H9 (cell line): ENCODE measurements at regions not wholly inside any gene's neighbourhood (a gene's known extent, or its start where the extent isn't known, plus 50 kb on each side); places are given as distances from the start of the nearest gene placed in this dataset.

Source experiments
- DNase-seq: peaks from one replicate; pipeline ENCODE4 v3.0.0-alpha.2; 2017
- H2AFZ ChIP-seq: one replicate; pipeline ENCODE4 v1.6.1; 2013; ENCODE audit warnings: mild to moderate bottlenecking, low read length, control low read depth, moderate library complexity
- H2AK5ac ChIP-seq: 2 replicates; pipeline ENCODE4 v1.6.1; 2013; ENCODE audit warnings: low read length, control low read depth, mixed read lengths; ENCODE audit not compliant: insufficient read length
- H2BK120ac ChIP-seq: one replicate; pipeline ENCODE4 v1.6.1; 2013; ENCODE audit warnings: low read depth, mild to moderate bottlenecking, low read length, control low read depth, inconsistent platforms; ENCODE audit not compliant: poor library complexity, severe bottlenecking
- H2BK12ac ChIP-seq: 2 replicates; pipeline ENCODE4 v1.6.1; 2013; ENCODE audit warnings: low read length, control low read depth, mixed read lengths, low read depth; ENCODE audit not compliant: insufficient read length
- H2BK15ac ChIP-seq: 2 replicates; pipeline ENCODE4 v1.6.1; 2013; ENCODE audit warnings: low read depth, low read length, control low read depth
- H2BK20ac ChIP-seq: one replicate; pipeline ENCODE4 v1.6.1; 2013; ENCODE audit warnings: low read depth, mild to moderate bottlenecking, low read length, control low read depth, inconsistent platforms; ENCODE audit not compliant: poor library complexity, severe bottlenecking
- H2BK5ac ChIP-seq: 2 replicates; pipeline ENCODE4 v1.6.1; 2013; ENCODE audit warnings: low read length, control low read depth, mixed read lengths; ENCODE audit not compliant: insufficient read length
- H3K14ac ChIP-seq: 2 replicates; pipeline ENCODE4 v1.6.1; 2013; ENCODE audit warnings: low read length, control low read depth; ENCODE audit not compliant: insufficient read depth
- H3K18ac ChIP-seq: 2 replicates; pipeline ENCODE4 v1.6.1; 2013; ENCODE audit warnings: low read depth, mild to moderate bottlenecking, mixed read lengths, low read length, control low read depth; ENCODE audit not compliant: insufficient read length
- H3K23ac ChIP-seq: 2 replicates; pipeline ENCODE4 v1.6.1; 2013; ENCODE audit warnings: low read length, control low read depth, mixed read lengths, low read depth; ENCODE audit not compliant: insufficient read length
- H3K23me2 ChIP-seq: 2 replicates; pipeline ENCODE4 v1.6.1; 2013; ENCODE audit warnings: low read depth, mild to moderate bottlenecking, mixed read lengths, low read length, control low read depth; ENCODE audit not compliant: insufficient read length, poor library complexity, severe bottlenecking
- H3K27ac ChIP-seq: 2 replicates; pipeline ENCODE4 v1.5.1; 2013; ENCODE audit warnings: low read length, control low read depth, mixed read lengths, low read depth; ENCODE audit not compliant: insufficient read length
- H3K27me3 ChIP-seq: 2 replicates; pipeline ENCODE4 v1.6.1; 2013; ENCODE audit warnings: low read length, control low read depth, inconsistent platforms; ENCODE audit not compliant: insufficient read depth
- H3K4ac ChIP-seq: 2 replicates; pipeline ENCODE4 v1.6.1; 2013; ENCODE audit warnings: low read depth, mild to moderate bottlenecking, control low read depth, inconsistent platforms, low read length, moderate library complexity
- H3K4me1 ChIP-seq: 2 replicates; pipeline ENCODE4 v1.6.1; 2013; ENCODE audit warnings: low read length, control low read depth, inconsistent platforms; ENCODE audit not compliant: insufficient read depth
- H3K4me2 ChIP-seq: 2 replicates; pipeline ENCODE4 v1.6.1; 2013; ENCODE audit warnings: low read length, control low read depth, mixed read lengths; ENCODE audit not compliant: insufficient read length, insufficient read depth
- H3K56ac ChIP-seq: 2 replicates; pipeline ENCODE4 v1.6.1; 2013; ENCODE audit warnings: low read depth, mild to moderate bottlenecking, mixed read lengths, low read length, control low read depth; ENCODE audit not compliant: insufficient read length
- H3K79me1 ChIP-seq: 2 replicates; pipeline ENCODE4 v1.6.1; 2013; ENCODE audit warnings: low read depth, mild to moderate bottlenecking, moderate library complexity, low read length, control low read depth, inconsistent platforms; ENCODE audit not compliant: insufficient read depth, poor library complexity, severe bottlenecking
- H3K79me2 ChIP-seq: 2 replicates; pipeline ENCODE4 v1.6.1; 2013; ENCODE audit warnings: low read length, control low read depth, inconsistent platforms; ENCODE audit not compliant: insufficient read depth
- H3K9ac ChIP-seq: 2 replicates; pipeline ENCODE4 v1.6.1; 2013; ENCODE audit warnings: low read length, control low read depth, mixed read lengths; ENCODE audit not compliant: insufficient read length; ENCODE audit errors: extremely low read depth
- H3K9me3 ChIP-seq: one replicate; pipeline ENCODE4 v1.6.1; 2013; ENCODE audit warnings: low read depth, low read length, inconsistent platforms; ENCODE audit not compliant: control insufficient read depth
- H3T11ph ChIP-seq: one replicate; pipeline ENCODE4 v1.6.1; 2013; ENCODE audit warnings: mild to moderate bottlenecking, low read length, control low read depth, inconsistent platforms
- H4K20me1 ChIP-seq: one replicate; pipeline ENCODE4 v1.6.1; 2013; ENCODE audit not compliant: control insufficient read depth, insufficient read length, insufficient read depth
- H4K5ac ChIP-seq: 2 replicates; pipeline ENCODE4 v1.6.1; 2013; ENCODE audit warnings: low read depth, mild to moderate bottlenecking, mixed read lengths, low read length, control low read depth; ENCODE audit not compliant: insufficient read length
- H4K8ac ChIP-seq: replicated peaks from 2 replicates; pipeline ENCODE4 v1.6.1; 2013; ENCODE audit warnings: low read length, control low read depth, mixed read lengths, low read depth; ENCODE audit not compliant: insufficient read length
- H4K91ac ChIP-seq: 2 replicates; pipeline ENCODE4 v1.6.1; 2013; ENCODE audit warnings: low read depth, mild to moderate bottlenecking, moderate library complexity, mixed read lengths, low read length, control low read depth; ENCODE audit not compliant: insufficient read length
- H3K27ac Mint-ChIP-seq, 3 experiments: 2 replicates in 2 of 3; 3 replicates in 1 of 3; pipeline ENCODE4 v1.8.0; 2020 to 2021; ENCODE audit warnings: mixed read lengths in 3 of 3, mild to moderate bottlenecking in 1 of 3, moderate library complexity in 1 of 3
- H3K27me3 Mint-ChIP-seq: 2 replicates; pipeline ENCODE4 v1.8.0; 2021; ENCODE audit warnings: low read depth, mild to moderate bottlenecking, moderate library complexity, mixed read lengths
- H3K36me3 Mint-ChIP-seq, 3 experiments: 2 replicates in 2 of 3; 3 replicates in 1 of 3; pipeline ENCODE4 v1.8.0; 2020 to 2021; ENCODE audit warnings: low read depth in 3 of 3, mixed read lengths in 3 of 3; ENCODE audit not compliant: insufficient read depth in 1 of 3
- H3K4me1 Mint-ChIP-seq, 2 experiments: 2 replicates each; pipeline ENCODE4 v1.8.0; 2020; ENCODE audit warnings: mixed read lengths in 2 of 2
- H3K4me3 Mint-ChIP-seq, 2 experiments: 2 replicates in 1 of 2; 3 replicates in 1 of 2; pipeline ENCODE4 v1.8.0; 2020 to 2021; ENCODE audit warnings: mild to moderate bottlenecking in 2 of 2, mixed read lengths in 2 of 2, moderate library complexity in 1 of 2
- H3K9me3 Mint-ChIP-seq, 2 experiments: 2 replicates in 1 of 2; 3 replicates in 1 of 2; pipeline ENCODE4 v1.8.0; 2020; ENCODE audit warnings: mild to moderate bottlenecking in 2 of 2, mixed read lengths in 2 of 2, moderate library complexity in 1 of 2
- CTCF ChIP-seq: fragments of 200-600 bp; sonication (generic); conservative IDR thresholded peaks from 3 replicates; pipeline ENCODE4 v1.8.0; 2021; ENCODE audit warnings: antibody characterized with exemption, mild to moderate bottlenecking
- WGBS: extraction: QIAGEN DNeasy Blood & Tissue Kit; methylation state at CpG from one replicate; pipeline ENCODE4 v1.1.7; 2013; ENCODE audit warnings: missing lambda C conversion rate, low lambda C conversion rate, mixed read lengths; ENCODE audit not compliant: insufficient read length; ENCODE audit errors: extremely low coverage; 5-methylcytosine and 5-hydroxymethylcytosine counted together

DNA sequence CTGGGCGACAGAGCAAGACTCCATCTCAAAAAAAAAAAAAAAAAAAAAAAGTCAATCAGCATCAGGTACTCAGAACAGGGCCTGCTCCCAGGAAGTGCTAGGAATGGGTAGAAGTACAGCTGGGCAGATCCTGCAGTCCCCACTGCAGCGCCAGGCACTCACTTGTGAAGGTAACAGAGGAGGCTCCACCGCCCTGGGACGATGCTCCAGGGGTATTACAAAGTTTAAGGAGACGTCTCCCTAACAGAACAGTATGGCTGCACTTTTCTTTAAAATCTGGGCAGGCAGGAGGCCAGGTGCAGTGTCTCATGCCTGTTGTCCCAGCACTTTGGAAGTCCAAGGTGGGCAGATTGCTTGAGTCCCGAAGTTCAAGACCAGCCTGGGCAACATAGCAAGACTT, 1449.0 kb downstream of the BRD1 start:
- no peaks in the 10 kb centered on the region for H3K4me1 ChIP-seq
- no peaks in the 10 kb centered on the region for H3K23me2 ChIP-seq
- H3T11ph ChIP-seq = no peak overlapping the region
- H2AFZ ChIP-seq = no peak overlapping the region
- no peak overlapping the region for H2BK120ac ChIP-seq
- no peak overlapping the region for H3K56ac ChIP-seq
- H3K23ac ChIP-seq = no peak overlapping the region
- Mint-ChIP-seq H3K27ac (no peak overlapping the region), H3K4me1 (peaks cover 40% of the 10 kb centered on the region in 2 experiments), H3K4me3 (no peak overlapping the region), H3K27me3 (peaks cover 33% of the 10 kb centered on the region), H3K36me3 (no peaks in the 10 kb centered on the region), H3K9me3 (no peaks in the 10 kb centered on the region; a peak in 1 of 5 replicates)
- no peaks in the 10 kb centered on the region; the same call in 1 of the 2 replicates for H3K27me3 ChIP-seq
- H4K91ac ChIP-seq = no peak overlapping the region
- H4K5ac ChIP-seq = no peak overlapping the region
- no peak overlapping the region for H3K18ac ChIP-seq
- H3K27ac ChIP-seq = no peak overlapping the region
- H4K20me1 ChIP-seq = no peaks in the 10 kb centered on the region
- DNase-seq = no peak
- H3K79me2 ChIP-seq = no peaks in the 10 kb centered on the region
- H3K4ac ChIP-seq = no peak overlapping the region
- H3K14ac ChIP-seq = no peak overlapping the region
- H2BK12ac ChIP-seq = no peak overlapping the region
- H2AK5ac ChIP-seq = no peak overlapping the region
- H2BK20ac ChIP-seq = no peak overlapping the region
- H2BK15ac ChIP-seq = no peak overlapping the region
- no peaks in the 10 kb centered on the region for H3K79me1 ChIP-seq
- no peak overlapping the region for H2BK5ac ChIP-seq
- no peak overlapping the region for H4K8ac ChIP-seq
- WGBS = no CpG with 5 or more reads among the region's 6 CpGs
- H3K9me3 ChIP-seq = no peaks in the 10 kb centered on the region
- no peak overlapping the region for H3K9ac ChIP-seq
- no peak overlapping the region for H3K4me2 ChIP-seq
- TF ChIP-seq CTCF = no peak
